Erythroblast (primary cell): ENCODE measurements at regions not wholly inside any gene's neighbourhood (a gene's known extent, or its start where the extent isn't known, plus 50 kb on each side); places are given as distances from the start of the nearest gene placed in this dataset.

ENCODE experiments used
- GATA1 ChIP-seq: IDR thresholded peaks from 2 replicates; pipeline ENCODE4 v1.6.1; 2011; ENCODE audit warnings: low read depth, mild to moderate bottlenecking, control low read depth, low read length, moderate library complexity
- POLR2A ChIP-seq: IDR thresholded peaks from 2 replicates; pipeline ENCODE4 v1.6.1; 2011; ENCODE audit warnings: mild to moderate bottlenecking, low read length

DNA sequence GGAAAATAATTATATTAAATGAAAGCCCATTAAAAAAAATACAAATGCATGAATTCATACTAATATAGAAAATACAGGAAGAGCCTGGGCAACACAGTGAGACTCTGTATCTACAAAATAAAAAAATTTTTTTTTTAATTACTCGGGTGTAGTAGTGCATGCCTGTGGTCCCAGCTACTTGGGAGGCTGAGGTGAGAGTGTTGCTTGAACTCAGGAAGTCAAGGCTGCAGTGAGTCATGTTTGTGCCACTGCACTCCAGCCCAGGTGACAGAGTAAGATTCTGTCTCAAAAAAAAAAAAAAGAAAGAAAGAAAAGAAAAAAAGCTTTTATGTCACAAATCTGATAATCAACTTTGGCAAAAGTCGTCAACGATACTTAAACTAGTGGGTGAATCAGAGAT lies 80.6 kb upstream of the PLEKHA5 start:
- no peak for TF ChIP-seq POLR2A
- no peak for TF ChIP-seq GATA1
